NB4 (cell line): ENCODE measurements at regions not wholly inside any gene's neighbourhood (a gene's known extent, or its start where the extent isn't known, plus 50 kb on each side); places are given as distances from the start of the nearest gene placed in this dataset.

ENCODE experiments used
- CTCF ChIP-seq: IDR thresholded peaks from one replicate; pipeline ENCODE4 v1.5.1; 2012; ENCODE audit warnings: low read depth, low read length
- POLR2A ChIP-seq: IDR thresholded peaks from 2 replicates; pipeline ENCODE4 v1.6.1; 2011; ENCODE audit warnings: mild to moderate bottlenecking; ENCODE audit not compliant: insufficient read length; ENCODE audit errors: extremely low read depth

- TF ChIP-seq POLR2A = no peak
- no peak for TF ChIP-seq CTCF
Observed at GRCh38 chr13:53204598-53204997, 176.0 kb downstream of the OLFM4 start.
